ENCODE measurements at regions not wholly inside any gene's neighbourhood (a gene's known extent, or its start where the extent isn't known, plus 50 kb on each side); places are given as distances from the start of the nearest gene placed in this dataset.

GRCh38 chr6:147135211-147135681 is 69.0 kb upstream of the STXBP5 start:
- no peak for DNase-seq

GRCh38 chr6:147136057-147136456 is 68.2 kb upstream of the STXBP5 start:
- DNase-seq: no peak

DNA sequence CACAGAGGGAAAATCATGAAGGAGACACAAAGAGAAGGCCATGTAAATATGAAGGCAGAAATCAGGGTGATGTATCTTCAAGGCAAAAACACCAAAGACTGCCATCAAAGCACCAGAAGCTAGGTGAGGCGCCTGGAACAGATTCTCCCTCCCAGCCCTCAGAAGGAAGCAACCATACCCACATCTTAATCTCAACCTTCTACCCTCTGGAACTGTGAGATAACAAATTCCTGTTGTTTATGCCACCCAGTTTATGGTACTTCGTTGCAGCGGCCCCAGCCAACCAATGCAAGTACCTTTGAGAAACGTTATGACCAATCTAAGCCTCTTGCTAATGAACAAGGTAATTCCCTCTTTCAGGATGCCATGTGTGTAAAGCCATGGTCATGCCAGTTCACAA is 66.2 kb upstream of the STXBP5 start:
- no peak for DNase-seq

- no peak for DNase-seq
Observed at GRCh38 chr6:147138835-147139234, 65.4 kb upstream of the STXBP5 start.

GRCh38 chr6:147141711-147142308 is 62.4 kb upstream of the STXBP5 start:
- no peak for DNase-seq

- DNase-seq: no peak
Observed at GRCh38 chr6:147142684-147143245, 61.5 kb upstream of the STXBP5 start.

DNA sequence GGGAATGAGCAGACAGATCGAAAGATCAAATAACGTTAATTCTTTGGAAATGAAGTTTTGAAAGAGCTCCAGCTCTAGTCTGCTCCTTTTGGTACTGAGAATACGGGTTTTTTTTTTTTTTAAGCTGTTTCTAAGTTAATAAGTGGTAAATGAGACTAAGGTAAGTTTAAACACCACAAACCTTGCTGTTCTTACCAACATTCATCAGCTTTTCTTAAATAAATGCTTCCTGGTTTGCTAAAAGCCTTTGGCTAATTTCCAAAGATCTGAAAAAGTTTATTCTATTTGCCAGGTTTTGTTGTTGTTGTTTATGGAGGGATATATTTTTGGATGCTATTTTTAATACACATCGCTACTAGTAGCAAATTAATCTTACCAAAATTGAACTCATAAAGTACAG is 55.1 kb upstream of the STXBP5 start:
- DNase-seq: no peak

DNA sequence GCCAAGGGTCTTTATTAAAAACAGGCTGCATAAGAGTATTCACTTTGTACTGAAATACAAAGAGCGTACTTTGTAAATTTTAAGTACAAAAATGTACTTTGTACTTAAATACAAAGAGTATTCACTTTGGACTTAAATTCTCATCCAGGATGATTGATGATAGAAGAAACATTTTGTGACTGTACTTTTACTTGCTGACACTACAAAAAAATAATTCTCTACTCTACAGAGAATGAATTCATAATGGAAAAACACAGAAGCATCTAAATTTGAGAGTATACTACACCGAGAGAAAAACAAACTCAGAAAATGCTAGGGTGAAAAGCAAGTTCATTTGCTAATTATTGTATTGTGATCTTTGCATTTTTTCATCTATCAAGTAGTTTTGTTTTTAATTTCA is 54.4 kb upstream of the STXBP5 start:
- no peak for DNase-seq

DNA sequence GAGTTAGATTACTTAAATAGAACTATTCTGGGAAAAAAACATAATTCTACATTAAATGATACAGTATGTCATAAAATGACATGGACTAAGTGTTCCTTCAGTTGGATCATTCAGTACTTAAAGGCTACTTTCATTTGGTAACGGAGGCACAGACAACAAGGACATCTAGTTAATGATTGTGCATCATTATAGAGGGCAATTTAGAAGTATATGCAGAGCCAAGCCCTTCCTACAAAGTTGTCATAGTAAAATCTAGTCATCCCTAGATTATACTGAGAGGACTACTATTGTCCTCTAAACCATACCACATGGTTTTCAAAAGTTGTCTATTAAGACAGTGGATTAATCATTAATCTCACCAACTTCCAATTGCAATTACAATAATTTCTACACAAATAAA is 53.9 kb upstream of the STXBP5 start:
- no peak for DNase-seq

All from skin of body (tissue), 1 donor.